ENCODE measurements at regions not wholly inside any gene's neighbourhood (a gene's known extent, or its start where the extent isn't known, plus 50 kb on each side); places are given as distances from the start of the nearest gene placed in this dataset.

- no peak for DNase-seq
- no peaks in the 10 kb centered on the region; the same call in 1 of the 2 replicates for H3K27me3 ChIP-seq
- H3K4me3 ChIP-seq (ENCODE audit: low read depth, low read length): no peak overlapping the region
- no peaks in the 10 kb centered on the region for H3K9me3 ChIP-seq
- no peaks in the 10 kb centered on the region for H3K36me3 ChIP-seq
- peaks cover 10% of the 10 kb centered on the region for H3K4me1 ChIP-seq
- TF ChIP-seq CTCF (IDR thresholded peaks at IDR 0.05; ENCODE audit: low read depth, low read length): no peak
These were observed 55.1 kb upstream of the LDAH start for GRCh38 chr2:20877960-20878359.
